ENCODE measurements at regions not wholly inside any gene's neighbourhood (a gene's known extent, or its start where the extent isn't known, plus 50 kb on each side); places are given as distances from the start of the nearest gene placed in this dataset.

- DNase-seq: peak; percentile 49
Observed at GRCh38 chr16:73232555-73233328, 184.8 kb upstream of the ZFHX3 start.

DNA sequence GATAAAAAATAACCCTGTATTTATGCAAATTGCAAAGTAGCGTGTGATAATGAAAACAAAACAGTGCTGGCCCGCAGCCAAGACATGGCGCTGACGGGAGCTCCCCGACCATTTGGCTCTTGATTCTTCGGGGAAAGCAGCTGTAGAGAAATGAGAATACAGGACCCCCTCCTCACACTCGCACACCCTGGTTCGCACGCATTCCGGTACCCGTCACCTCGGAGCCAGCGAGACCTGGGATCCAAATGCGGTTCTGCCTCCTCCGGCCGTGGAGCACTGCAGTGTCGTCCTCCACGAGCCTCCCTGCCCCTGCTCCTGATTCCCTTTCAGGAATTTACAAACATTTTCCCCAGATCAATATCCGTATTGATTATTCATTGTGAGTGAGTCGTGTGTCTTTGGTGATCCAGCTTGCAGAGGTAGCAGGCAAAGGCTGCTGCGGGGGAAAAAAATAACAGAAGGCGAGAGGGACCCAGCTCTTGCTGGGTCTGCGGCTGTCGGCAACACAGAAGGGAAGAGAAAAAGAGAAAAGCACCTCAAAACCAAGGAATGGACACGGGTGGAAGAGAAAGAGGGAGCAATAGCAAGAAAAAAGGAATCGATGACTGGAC, 184.1 kb upstream of the ZFHX3 start:
- peak; percentile 10 for DNase-seq

DNA sequence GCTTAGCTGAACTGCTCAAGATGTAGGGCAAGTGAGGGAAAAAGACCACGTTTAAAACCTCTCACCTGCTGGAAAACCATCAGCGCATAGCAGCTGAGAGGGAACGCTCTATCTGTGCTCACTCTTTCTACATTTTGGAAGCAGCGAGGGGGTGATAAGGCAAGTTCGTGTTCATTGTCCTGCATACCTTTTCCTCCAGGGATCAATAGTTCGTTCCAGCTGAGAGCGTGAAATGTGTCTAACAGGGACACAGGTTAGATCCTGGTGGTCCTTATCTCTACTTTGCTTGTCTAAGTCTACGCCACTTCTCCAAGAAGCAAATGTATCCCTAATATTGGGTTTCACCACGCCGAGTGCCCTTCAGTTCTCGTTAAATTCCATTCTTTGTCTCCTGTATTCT, 183.5 kb upstream of the ZFHX3 start:
- DNase-seq: no peak

DNA sequence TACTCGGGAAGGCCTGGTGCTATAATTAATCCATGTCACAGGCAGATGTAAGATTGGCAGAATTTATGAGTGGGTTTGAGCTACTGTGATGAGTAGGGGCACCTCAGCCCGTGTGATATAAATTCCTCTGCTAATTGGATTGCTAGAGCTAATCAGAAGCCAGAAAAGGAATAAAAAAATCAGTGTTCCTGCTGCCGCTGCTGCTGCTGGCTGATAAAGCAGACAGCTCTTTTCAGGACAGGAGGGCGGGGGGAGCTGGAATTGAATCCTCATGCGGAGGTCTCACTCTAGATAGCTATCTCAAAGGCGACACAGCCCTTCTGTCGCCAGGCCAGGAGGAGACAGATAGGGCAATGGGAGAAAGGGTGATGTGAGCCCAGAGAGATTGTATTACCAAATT, 182.7 kb upstream of the ZFHX3 start:
- no peak for DNase-seq

DNA sequence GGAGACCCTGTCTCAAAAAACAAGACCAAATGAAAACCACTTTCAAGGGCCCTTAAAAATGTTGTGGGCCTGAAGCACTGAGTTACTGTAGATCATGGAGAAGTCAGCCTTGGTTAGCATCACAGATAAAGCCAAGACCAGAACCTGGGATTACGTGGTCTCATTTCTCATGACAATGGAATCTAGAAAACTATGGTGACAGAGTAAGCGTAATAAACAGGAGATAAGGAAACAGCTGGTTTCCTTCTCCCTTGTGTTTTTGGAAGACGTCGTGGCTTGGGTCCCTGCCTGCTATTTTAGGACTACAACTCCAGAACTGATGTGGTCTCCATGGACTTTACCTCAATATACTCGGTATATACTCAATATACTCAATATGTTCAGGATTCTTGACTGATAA, 180.7 kb upstream of the ZFHX3 start:
- DNase-seq: no peak

DNA sequence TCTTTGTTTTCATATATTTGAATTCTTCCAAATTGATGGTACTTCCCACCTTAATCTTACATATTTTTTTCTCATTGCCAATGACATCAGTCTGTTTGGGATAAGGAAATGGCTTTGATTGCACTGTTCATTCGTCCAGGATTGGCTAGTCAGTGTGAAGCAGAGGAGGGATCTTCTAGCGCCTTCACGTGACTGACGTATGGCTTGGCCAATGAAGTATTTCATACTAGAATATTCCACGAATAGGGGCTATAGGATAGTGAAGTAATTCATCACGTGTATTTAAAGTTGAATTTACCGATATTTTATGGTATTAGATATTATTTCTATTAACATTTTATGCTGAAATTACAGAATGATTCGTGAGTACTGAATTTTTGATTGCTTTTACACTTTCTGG, 178.7 kb upstream of the ZFHX3 start:
- no peak for DNase-seq

- DNase-seq: no peak
Observed at GRCh38 chr16:73225983-73226382, 178.1 kb upstream of the ZFHX3 start.

DNA sequence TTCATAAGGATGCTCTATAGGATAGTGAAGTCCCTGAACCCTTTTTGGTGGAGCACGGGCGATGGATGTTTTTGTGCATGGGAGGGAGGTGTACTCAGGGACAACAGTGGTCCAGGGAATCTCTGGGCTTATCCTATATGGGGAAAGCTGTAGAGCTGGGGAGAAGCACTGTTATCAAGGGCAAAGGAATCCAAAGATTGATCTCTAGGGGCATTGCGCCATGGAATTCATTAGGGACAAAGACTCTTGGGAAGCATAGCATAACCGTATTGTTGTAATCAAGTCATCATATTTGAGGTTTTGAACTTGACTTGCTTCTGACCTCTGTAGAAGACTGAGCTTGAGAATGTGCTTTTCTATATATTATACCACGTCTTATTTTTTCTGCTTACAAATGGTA, 172.9 kb upstream of the ZFHX3 start:
- DNase-seq: no peak

DNA sequence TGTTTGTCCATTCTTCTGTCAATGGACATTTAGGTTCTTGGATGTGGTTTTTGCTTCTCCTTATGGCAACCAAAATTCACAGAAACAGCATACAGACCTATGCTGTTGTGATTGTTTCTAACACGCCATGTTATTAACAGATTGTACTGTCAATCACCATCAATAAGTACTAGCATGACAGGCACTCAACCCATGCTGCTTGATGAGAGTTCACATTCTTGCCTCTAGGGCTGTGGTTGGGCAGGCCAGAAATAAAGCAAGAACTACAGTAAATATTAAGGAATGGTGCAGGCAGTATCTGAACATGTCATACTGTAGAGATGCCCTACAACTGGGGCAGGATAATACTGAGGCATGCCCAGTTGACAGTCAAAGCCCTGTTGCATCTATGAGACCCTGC, 171.2 kb upstream of the ZFHX3 start:
- DNase-seq: no peak

DNA sequence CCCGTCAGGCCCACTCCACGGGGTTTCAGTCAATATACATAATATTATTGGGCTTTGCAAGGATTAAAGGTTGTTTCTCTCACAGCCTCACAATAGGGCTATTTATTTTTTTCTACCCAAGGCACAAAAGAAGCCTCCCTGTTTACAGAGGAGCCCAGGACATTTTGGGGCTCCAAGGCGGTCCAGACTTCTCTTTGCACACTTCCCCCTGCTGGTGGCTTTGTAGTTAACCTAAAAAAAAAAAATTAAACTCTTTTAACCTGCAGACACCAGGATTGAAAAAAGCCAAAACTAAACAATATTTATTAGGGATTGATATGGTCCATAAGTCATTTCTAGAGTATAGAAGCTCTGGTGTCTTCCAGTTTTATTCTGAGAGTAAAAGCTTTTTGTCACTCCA, 169.7 kb upstream of the ZFHX3 start:
- DNase-seq: no peak

DNA sequence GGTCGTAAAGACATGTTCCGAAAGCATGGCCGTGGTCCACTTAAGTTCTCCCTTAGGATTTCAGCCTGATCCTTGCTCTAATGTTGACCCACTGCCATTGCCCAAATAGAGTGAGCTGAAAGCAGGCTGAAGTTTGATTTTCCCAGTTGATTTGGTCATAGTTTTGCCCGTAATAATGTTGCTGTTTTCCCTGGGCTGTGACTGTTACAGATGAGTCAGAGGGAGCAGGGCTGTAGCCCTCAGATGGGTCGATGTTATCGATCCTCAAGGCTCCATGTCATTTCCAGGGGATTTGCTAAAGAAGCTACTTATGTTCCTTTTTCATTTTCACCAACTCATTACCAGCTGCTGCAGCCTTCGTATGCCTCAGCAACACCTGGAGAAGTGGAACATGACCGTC, 169.0 kb upstream of the ZFHX3 start:
- DNase-seq: no peak

DNA sequence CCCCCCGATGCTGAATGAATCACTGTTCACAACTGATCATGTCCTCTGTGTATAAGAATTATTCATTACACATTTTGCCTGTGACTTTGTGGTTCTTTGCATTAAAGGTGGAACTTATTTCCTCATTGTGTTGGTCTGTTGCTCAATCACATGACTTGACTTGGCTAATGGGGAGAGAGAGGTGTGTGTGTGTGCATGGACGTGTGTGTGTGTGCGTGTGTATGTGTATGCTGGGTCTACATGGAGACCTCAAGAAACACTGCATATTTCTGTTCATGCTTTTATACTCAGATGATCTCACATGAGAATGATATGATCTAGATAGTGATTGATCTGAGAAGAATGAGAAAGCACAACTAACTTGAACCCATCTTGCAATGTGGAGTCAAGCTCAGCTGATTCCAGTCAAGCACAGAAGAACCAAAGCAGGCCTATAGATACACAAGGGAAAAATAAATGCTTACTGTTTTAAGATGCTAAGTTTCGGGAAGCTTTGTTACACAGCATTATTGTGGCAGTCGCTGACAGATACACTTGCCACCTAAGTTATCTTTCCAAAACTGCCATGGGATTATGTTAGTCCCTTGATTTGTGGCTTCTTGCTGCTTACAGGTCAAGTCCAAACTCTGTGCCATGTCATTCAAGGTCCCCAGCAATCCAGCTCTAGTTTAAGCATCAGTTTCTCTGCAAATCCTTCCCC, 167.9 kb upstream of the ZFHX3 start:
- no peak for DNase-seq

DNA sequence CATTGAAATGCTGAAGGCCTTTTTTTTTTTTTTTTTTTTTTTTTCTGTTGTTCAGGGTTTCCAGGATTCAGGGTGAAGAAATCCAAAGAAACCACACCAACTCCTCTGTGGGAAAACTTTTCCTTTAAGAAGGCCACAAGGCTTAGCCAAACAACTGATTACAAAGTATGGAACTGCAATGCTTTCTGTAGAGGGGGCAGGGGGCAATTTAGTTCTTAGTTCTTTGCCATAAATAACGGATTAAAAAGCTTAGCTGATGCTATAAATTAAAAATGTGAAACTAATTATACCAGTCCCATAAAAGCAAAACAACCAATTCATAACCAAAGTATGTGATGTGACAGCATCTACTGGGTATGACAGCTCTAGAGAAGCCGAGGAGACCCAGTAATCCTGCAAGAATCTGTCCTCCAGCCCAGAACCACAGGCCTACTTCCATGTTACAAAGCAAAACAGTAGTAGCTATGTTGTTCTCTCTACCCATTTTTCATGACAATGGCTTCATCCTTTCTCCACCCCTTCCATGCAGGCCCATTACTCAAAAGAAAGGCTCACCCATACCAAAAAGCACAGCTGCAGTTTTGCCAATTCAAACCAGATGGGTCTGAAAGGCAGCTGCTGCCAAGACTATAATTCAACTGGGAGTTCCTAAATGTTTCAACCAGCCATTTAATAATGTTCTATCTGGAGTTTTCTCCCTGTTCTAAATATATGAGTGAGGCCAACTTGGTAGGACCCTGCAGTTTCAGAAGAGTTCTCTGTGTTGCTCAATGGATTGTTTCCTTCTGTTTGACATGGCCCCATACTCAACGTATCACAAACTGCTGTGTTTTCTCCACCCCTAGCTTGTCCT, 167.1 kb upstream of the ZFHX3 start:
- peak; percentile 5 for DNase-seq

DNA sequence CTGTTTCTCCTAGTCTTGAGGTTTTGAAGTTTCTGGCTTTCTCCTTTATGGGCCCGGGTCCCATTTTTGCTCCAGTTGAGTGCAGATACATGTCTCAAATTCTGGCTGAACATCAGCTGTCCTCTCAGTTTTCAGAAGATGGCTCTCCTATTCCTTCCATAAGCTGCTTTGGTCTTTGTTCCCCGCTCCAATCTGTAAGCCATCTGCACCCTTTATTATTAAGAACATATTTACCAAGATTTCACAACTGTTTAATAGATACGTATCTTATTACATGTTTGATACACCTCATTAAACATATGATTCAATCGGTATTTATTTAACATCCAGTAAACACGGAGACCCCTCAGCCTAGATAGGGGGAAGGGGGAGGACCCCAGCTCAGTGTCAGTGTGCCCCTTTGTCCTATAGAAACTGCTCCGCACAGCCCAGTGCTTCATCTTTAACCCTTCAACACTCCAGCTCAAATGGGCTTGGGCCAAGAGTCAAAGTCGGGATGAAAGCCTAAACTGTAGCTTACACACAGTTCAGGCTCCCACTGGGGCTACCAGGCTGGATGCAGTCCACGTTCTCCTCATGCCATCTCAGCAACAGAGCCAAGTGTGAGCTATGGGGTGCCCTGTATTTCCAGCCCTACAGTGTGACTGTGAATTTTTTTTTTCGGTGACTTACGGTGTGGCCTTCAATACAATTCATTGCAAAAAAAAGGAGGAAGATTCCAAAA, 166.0 kb upstream of the ZFHX3 start:
- peak; percentile 73 for DNase-seq

DNA sequence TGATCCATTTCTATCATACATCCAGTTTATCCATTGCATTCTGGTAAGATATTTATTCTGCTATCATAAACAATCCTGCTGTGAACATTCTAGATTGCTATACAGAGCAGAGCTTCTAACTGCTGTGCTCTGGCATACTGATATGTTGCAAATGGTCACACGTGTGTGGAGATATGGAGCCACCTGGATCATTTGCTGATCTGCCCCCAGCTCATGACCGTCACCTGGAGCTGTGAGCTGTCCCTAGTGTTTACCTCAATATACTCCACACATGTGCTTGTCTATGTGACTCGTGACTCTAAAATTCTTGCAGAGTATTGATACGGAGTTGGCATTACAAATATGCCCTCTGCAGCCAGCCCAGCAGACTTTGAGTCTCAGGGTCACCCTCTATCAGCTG, 164.5 kb upstream of the ZFHX3 start:
- DNase-seq: no peak

GRCh38 chr16:73210686-73211085, 162.8 kb upstream of the ZFHX3 start:
- no peak for DNase-seq

DNA sequence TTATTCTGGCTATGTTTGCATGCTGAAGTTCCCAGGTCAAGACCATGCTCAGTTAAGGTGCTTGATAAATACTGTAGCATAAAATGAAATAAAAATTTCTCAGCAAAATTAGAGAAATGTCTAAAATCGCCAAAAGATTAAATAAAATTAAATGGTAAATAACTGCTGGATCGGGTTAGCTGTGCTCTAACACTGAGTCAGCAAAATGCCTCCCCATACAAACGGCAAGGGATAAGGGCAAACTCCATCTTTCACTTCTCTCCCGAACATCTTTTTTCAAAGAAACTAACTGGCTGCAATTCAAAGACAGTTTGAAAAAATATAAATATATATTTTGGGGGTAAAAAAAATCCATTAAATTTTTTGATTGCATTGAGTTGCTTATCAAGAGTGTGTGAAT, 162.2 kb upstream of the ZFHX3 start:
- no peak for DNase-seq

- no peak for DNase-seq
Observed at GRCh38 chr16:73209190-73209589, 161.3 kb upstream of the ZFHX3 start.

- DNase-seq: no peak
Observed at GRCh38 chr16:73206151-73206707, 158.3 kb upstream of the ZFHX3 start.

DNA sequence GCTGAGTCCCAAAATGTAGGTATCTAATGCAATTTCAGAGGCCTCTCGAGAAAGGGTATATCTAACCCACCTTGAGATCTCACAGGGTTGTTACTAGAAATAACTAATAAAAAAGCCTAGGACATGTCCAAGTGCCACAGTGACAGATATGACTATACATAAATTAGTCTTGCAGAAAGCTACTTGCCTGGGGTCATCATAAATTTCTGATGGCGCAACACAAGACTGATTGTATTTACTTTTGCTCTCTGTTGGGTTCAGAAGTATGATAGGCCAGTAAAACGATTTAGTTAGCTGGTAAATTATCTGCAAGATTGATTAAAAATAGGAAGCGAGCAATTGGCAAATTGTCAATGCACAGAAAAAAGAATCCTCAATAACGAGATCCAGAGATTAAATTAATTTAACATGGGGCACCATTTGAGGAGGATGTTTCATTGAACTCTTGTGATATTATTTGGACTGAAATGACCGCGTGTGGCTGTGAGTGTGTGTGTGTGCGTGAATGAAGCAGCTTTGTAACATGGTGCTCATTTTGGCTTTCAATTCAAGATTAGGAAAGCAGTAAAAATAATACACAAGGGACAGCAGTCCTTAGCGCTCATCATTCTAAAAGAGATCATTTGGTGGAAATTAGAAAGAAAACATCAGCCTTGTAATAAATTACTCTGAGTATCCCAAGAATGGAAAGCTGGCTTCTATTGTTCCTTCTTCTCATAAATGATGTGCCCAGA, 157.4 kb upstream of the ZFHX3 start:
- DNase-seq: no peak

GRCh38 chr16:73204359-73205152, 156.6 kb upstream of the ZFHX3 start:
- no peak for DNase-seq

Data from NCI-H69 (cell line).